ENCODE measurements at regions not wholly inside any gene's neighbourhood (a gene's known extent, or its start where the extent isn't known, plus 50 kb on each side); places are given as distances from the start of the nearest gene placed in this dataset.

GRCh38 chr5:30620481-30621085 is 572.9 kb upstream of the CDH6 start:
- Histone ChIP-seq H3K27ac (ENCODE audit: low read depth, low read length, poor library complexity, severe bottlenecking) (no peak overlapping the region), H3K79me2 (ENCODE audit: insufficient read depth, low read depth, low read length) (no peaks in the 10 kb centered on the region), H3K36me3 (ENCODE audit: insufficient read depth, low read length) (no peaks in the 10 kb centered on the region), H3K4me3 (ENCODE audit: low read depth, low read length, poor library complexity, severe bottlenecking) (no peak overlapping the region), H3K9me3 (ENCODE audit: low read length) (0 out of 2 replicates have a peak, but pooled peaks cover 7% of the 10 kb centered on the region), H3K4me2 (ENCODE audit: low read length) (no peak overlapping the region), H3K4me1 (ENCODE audit: insufficient read depth, low read length, poor library complexity, severe bottlenecking) (no peaks in the 10 kb centered on the region), H2AFZ (ENCODE audit: low read length) (no peak overlapping the region), H4K20me1 (ENCODE audit: insufficient read depth, low read length) (no peaks in the 10 kb centered on the region), H3K9me2 (ENCODE audit: insufficient read depth, low read length) (no peaks in the 10 kb centered on the region)
- TF ChIP-seq CTCF (conservative IDR thresholded peaks at IDR 0.05; ENCODE audit: low read length) (no peak), EZH2phosphoT487 (IDR thresholded peaks at IDR 0.05; ENCODE audit: borderline replicate concordance, low read depth, low read length) (no peak)
- ChIA-PET POLR2A (interaction anchor here (1.6 kb wide), 1 partner anchor 21 kb away, joined by 3 read pairs; no protein-coding TSS in a partner anchor), CTCF (ENCODE audit: unreplicated experiment) (no interaction called here)
- intact Hi-C loops (cut with micrococcal nuclease; ENCODE audit: unreplicated experiment) = no loop called here
- DNase-seq (ENCODE audit: low spot score) = no peak
- BruUV-seq (replicated peaks) = no TSS peak

GRCh38 chr5:30608501-30608900 is 585.0 kb upstream of the CDH6 start:
- intact Hi-C loops (cut with micrococcal nuclease; ENCODE audit: unreplicated experiment) = no loop called here
- Histone ChIP-seq H3K4me2 (ENCODE audit: low read length) (no peak overlapping the region), H3K4me3 (ENCODE audit: low read depth, low read length, poor library complexity, severe bottlenecking) (no peak overlapping the region), H3K79me2 (ENCODE audit: insufficient read depth, low read depth, low read length) (no peaks in the 10 kb centered on the region), H3K9me3 (ENCODE audit: low read length) (no peaks in the 10 kb centered on the region), H3K36me3 (ENCODE audit: insufficient read depth, low read length) (no peaks in the 10 kb centered on the region), H3K9me2 (ENCODE audit: insufficient read depth, low read length) (no peaks in the 10 kb centered on the region), H3K27ac (ENCODE audit: low read depth, low read length, poor library complexity, severe bottlenecking) (no peak overlapping the region), H2AFZ (ENCODE audit: low read length) (no peak overlapping the region), H3K4me1 (ENCODE audit: insufficient read depth, low read length, poor library complexity, severe bottlenecking) (no peaks in the 10 kb centered on the region), H4K20me1 (ENCODE audit: insufficient read depth, low read length) (no peaks in the 10 kb centered on the region)
- TF ChIP-seq CTCF (conservative IDR thresholded peaks at IDR 0.05; ENCODE audit: low read length) (no peak), EZH2phosphoT487 (IDR thresholded peaks at IDR 0.05; ENCODE audit: borderline replicate concordance, low read depth, low read length) (no peak)
- no TSS peak for BruUV-seq (replicated peaks)
- DNase-seq (ENCODE audit: low spot score) = no peak
- ChIA-PET CTCF (ENCODE audit: unreplicated experiment) (no interaction called here), POLR2A (no interaction called here)

- Histone ChIP-seq H3K9me3 (ENCODE audit: low read length) (no peaks in the 10 kb centered on the region), H3K9me2 (ENCODE audit: insufficient read depth, low read length) (no peaks in the 10 kb centered on the region), H3K4me3 (ENCODE audit: low read depth, low read length, poor library complexity, severe bottlenecking) (no peak overlapping the region), H2AFZ (ENCODE audit: low read length) (no peak overlapping the region), H3K4me2 (ENCODE audit: low read length) (no peak overlapping the region), H3K27ac (ENCODE audit: low read depth, low read length, poor library complexity, severe bottlenecking) (no peak overlapping the region), H3K36me3 (ENCODE audit: insufficient read depth, low read length) (no peaks in the 10 kb centered on the region), H3K79me2 (ENCODE audit: insufficient read depth, low read depth, low read length) (no peaks in the 10 kb centered on the region), H4K20me1 (ENCODE audit: insufficient read depth, low read length) (no peaks in the 10 kb centered on the region), H3K4me1 (ENCODE audit: insufficient read depth, low read length, poor library complexity, severe bottlenecking) (no peaks in the 10 kb centered on the region)
- POLR2A ChIA-PET = no interaction called here
- CTCF ChIA-PET (ENCODE audit: unreplicated experiment) = no interaction called here
- BruUV-seq (replicated peaks) = no TSS peak
- intact Hi-C loops (cut with micrococcal nuclease; ENCODE audit: unreplicated experiment) = no loop called here
- no peak for TF ChIP-seq CTCF (conservative IDR thresholded peaks at IDR 0.05; ENCODE audit: low read length)
- TF ChIP-seq EZH2phosphoT487 (IDR thresholded peaks at IDR 0.05; ENCODE audit: borderline replicate concordance, low read depth, low read length) = no peak
- DNase-seq (ENCODE audit: low spot score) = no peak
Observed at GRCh38 chr5:30607301-30607894, 586.1 kb upstream of the CDH6 start.

Measured in OCI-LY7 (cell line).